Epithelial cell of proximal tubule (primary cell): ENCODE measurements at regions not wholly inside any gene's neighbourhood (a gene's known extent, or its start where the extent isn't known, plus 50 kb on each side); places are given as distances from the start of the nearest gene placed in this dataset.
A peak's percentile ranks its signal among the peaks of the same experiment; 100 is the strongest.

Experiments used
- DNase-seq: peaks from one replicate; pipeline ENCODE4 v3.0.0-alpha.2; 2011; ENCODE audit warnings: low read depth
- H3K4me3 ChIP-seq: 2 replicates; pipeline ENCODE4 v1.5.1; 2011; ENCODE audit warnings: low read depth, mild to moderate bottlenecking, low read length
- TF ChIP-seq, protein P1 (sequence below): conservative IDR thresholded peaks from 2 replicates; pipeline ENCODE4 v1.5.1; 2012; ENCODE audit warnings: low read depth, mild to moderate bottlenecking, low read length

DNA sequence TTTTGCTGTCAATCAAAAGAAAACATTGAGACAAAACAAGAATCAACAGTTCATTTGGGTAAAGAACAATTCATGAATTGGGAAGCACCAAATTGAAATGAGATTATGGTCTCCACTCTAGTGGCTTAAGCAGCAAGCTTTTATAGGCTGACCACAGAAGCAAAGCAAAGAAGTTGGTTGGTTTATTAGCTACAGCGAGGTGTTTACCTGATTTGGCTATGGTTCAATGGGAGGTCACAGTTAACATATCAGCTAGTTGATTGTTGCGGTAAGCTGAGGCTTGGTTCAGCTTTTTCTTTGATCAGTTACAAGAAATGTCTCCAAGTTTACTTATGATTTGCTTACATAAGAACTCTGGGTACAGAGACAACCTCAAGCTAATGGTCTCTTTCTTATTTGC lies 640.5 kb upstream of the GOLIM4 start:
- TF ChIP-seq, protein P1, sequence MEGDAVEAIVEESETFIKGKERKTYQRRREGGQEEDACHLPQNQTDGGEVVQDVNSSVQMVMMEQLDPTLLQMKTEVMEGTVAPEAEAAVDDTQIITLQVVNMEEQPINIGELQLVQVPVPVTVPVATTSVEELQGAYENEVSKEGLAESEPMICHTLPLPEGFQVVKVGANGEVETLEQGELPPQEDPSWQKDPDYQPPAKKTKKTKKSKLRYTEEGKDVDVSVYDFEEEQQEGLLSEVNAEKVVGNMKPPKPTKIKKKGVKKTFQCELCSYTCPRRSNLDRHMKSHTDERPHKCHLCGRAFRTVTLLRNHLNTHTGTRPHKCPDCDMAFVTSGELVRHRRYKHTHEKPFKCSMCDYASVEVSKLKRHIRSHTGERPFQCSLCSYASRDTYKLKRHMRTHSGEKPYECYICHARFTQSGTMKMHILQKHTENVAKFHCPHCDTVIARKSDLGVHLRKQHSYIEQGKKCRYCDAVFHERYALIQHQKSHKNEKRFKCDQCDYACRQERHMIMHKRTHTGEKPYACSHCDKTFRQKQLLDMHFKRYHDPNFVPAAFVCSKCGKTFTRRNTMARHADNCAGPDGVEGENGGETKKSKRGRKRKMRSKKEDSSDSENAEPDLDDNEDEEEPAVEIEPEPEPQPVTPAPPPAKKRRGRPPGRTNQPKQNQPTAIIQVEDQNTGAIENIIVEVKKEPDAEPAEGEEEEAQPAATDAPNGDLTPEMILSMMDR: no peak
- DNase-seq: no peak
- no peak overlapping the region for H3K4me3 ChIP-seq

DNA sequence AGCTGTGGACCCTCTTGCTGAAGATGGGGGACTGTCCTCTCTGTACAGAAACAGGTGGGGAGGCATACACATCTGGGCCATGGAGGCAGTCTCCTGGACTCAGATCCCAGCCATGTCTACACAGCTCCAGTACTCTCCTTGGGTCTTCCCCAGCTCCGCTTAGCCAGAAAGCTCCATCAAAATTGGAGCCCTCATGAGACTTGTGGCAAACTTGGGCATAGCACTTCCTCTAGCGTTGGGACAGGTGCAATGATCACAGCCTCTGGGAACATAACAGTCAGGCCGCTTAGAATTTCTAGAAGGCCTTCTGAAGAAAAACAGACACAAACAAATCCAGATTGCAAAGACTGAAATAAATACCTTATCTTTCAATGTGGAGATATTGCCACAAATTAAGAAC lies 634.3 kb upstream of the GOLIM4 start:
- no peak overlapping the region for H3K4me3 ChIP-seq
- TF ChIP-seq, protein P1: no peak
- no peak for DNase-seq

DNA sequence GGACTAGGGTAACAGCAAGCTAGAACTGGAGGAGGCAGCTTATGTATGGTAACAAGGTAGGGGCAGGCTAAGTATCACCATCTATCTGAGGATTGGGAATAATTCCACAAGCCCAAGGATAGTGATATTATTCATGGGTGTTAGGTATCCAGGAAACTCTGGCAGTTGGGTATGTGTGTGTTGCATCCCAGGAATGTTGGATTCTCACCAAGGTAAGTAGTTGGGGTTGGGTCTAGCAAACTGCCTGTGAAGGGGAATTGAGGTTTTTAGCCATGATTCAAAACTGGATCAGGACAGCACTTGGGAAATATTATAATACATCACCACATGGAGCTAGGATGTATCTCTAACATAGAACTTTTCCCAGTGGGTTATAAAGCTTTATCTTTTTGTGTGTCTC lies 626.4 kb upstream of the GOLIM4 start:
- DNase-seq: peak; percentile 40
- H3K4me3 ChIP-seq: no peak overlapping the region
- TF ChIP-seq, protein P1: no peak

DNA sequence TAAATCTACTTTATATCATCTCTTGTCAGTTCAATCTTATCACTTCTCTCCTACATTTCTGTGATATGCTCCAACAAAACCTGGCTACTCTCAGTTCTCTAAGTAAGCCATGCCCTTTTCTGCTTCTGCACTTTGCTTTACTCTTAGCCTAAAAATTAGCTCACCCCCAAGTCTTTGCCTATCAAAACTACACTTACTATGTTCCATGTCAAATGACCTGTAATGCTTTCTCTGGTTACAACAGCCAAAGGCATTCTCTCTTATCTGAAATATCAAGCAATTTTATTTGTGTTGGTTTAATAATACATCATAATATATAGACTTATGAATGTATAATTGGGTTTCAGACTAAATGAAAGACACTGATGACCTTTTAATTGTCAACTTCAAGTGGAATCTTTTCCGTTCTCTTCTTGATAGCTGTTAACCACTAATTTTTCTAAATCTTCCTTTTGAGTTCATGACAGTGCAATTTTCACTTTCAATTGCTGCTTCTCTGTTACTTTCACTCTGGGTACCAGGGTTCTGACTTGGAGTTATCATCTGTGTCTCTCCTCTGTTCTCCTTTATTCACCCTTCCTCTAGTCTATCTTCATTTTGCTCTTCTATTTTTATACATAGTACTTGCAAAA lies 619.0 kb upstream of the GOLIM4 start:
- DNase-seq: no peak
- TF ChIP-seq, protein P1: no peak

DNA sequence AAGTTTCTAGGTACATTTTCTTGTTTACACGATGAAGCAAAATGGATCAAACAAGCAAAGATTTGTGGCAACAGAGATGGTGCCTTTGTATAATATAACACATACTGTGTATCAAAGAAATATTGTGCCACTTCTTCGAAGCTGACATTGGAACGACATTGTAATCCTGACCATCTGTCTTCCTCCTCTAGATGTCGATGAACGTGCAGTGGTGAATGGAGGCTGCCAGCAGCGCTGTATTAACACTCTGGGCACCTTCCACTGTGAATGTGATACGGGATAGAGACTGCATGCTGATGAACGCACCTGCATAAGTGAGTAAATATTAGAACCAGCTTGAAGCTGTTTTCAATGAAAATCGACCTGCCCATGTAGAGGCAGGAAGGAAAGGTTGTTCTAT lies 613.3 kb upstream of the GOLIM4 start:
- DNase-seq: no peak
- TF ChIP-seq, protein P1: no peak

More for the DNA sequence above, 619.0 kb upstream of the GOLIM4 start:
- H3K4me3 ChIP-seq: no peak overlapping the region

DNA sequence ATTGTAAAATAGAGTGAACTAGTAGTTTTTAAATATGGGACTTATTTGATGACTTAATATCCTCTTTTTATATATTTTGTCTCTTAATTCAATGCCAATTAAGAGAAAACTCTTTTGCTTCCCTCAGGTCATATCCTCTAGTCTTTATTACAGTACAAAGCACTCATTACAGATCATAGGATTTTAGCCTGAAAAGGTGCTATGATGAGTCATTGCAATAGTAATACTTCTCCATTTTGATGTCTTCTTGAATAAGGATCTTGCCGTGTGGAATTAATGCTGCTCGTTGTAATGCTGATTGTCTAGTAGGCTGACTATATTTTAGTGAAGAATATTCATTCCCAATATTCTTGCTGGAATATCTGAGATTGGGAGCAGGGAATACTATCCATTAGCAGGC lies 612.2 kb upstream of the GOLIM4 start:
- no peak overlapping the region for H3K4me3 ChIP-seq
- TF ChIP-seq, protein P1: no peak

More for the DNA sequence above, 613.3 kb upstream of the GOLIM4 start:
- no peak overlapping the region for H3K4me3 ChIP-seq

DNA sequence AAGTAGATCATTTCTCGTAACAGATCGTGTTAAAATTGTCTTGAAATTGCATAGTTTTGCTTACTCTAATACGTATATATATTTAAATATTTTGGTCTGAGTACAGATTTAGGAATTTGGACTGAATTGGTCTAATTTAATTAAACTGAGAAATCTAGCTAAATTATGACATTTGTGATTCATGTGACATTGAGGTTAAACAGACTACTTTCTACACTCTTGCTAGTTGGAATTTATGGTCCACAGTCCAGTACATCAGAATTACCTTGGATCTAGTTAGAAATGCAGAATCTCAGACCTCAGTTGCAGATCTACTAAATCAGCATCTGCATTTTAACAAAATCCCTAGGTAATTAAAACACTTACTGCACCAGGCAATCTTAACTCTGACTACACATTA lies 609.7 kb upstream of the GOLIM4 start:
- TF ChIP-seq, protein P1: no peak
- no peak overlapping the region for H3K4me3 ChIP-seq
- no peak for DNase-seq

More for the DNA sequence above, 612.2 kb upstream of the GOLIM4 start:
- DNase-seq: no peak
